SK-N-SH (cell line): ENCODE measurements at regions not wholly inside any gene's neighbourhood (a gene's known extent, or its start where the extent isn't known, plus 50 kb on each side); places are given as distances from the start of the nearest gene placed in this dataset.

Source experiments
- CTCF ChIA-PET: fragments of 300-600, 350-600 bp; formaldehyde crosslinking; extraction: SDS; loops from one replicate; lab custom pipeline; 2021; lab: Yijun Ruan, JAX
- POLR2A ChIA-PET: fragments of 350-600 bp; sonication (Branson Sonifier 250); formaldehyde crosslinking; extraction: SDS; loops from one replicate; lab custom pipeline; 2020; ENCODE audit warnings: antibody characterized with exemption, inconsistent platforms; lab: Yijun Ruan, JAX
- DNase-seq: peaks from one replicate; pipeline ENCODE4 v3.0.0; 2012
- H2AFZ ChIP-seq: fragments of 200-600 bp; sonication (generic); 2 replicates; pipeline ENCODE4 v1.8.1; 2016; ENCODE audit warnings: antibody characterized with exemption, mild to moderate bottlenecking, low read depth
- H3F3A ChIP-seq: fragments of 200-600 bp; sonication (generic); replicated peaks from 2 replicates; pipeline ENCODE3; 2016; ENCODE audit warnings: antibody characterized with exemption, mild to moderate bottlenecking; ENCODE audit not compliant: insufficient read depth
- H3K27ac ChIP-seq, 2 experiments: fragments of 200-500 bp in 1 of 2; fragments of 200-600 bp in 1 of 2; sonication (Bioruptor generic) in 1 of 2; sonication (generic), shearing (Covaris generic) in 1 of 2; 2 replicates each; pipeline versions ENCODE4 v1.5.1 to v1.6.1; 2014 to 2016; ENCODE audit warnings: low read depth in 2 of 2, inconsistent platforms in 1 of 2, low read length in 1 of 2, mild to moderate bottlenecking in 1 of 2, mixed read lengths in 1 of 2
- H3K27me3 ChIP-seq: fragments of 200-600 bp; sonication (generic), shearing (Covaris generic); 2 replicates; pipeline ENCODE4 v1.6.1; 2016; ENCODE audit warnings: mixed run types; ENCODE audit not compliant: insufficient read depth
- H3K36me3 ChIP-seq, 2 experiments: fragments of 200-500 bp in 1 of 2; fragments of 200-600 bp in 1 of 2; sonication (Bioruptor generic) in 1 of 2; sonication (generic) in 1 of 2; replicated peaks in 1 of 2; 2 replicates each; pipeline versions ENCODE3 to v1.5.1; 2014 to 2016; ENCODE audit warnings: low read length in 1 of 2, mild to moderate bottlenecking in 1 of 2; ENCODE audit not compliant: insufficient read depth in 2 of 2, control insufficient read depth in 1 of 2
- H3K4me1 ChIP-seq, 2 experiments: fragments of 200-500 bp in 1 of 2; fragments of 200-600 bp in 1 of 2; sonication (Bioruptor generic) in 1 of 2; sonication (generic), shearing (Covaris generic) in 1 of 2; 2 replicates each; pipeline versions ENCODE4 v1.5.1 to v1.6.1; 2014 to 2016; ENCODE audit warnings: low read depth in 1 of 2, low read length in 1 of 2, mixed run types in 1 of 2; ENCODE audit not compliant: insufficient read depth in 2 of 2, control insufficient read depth in 1 of 2
- H3K4me2 ChIP-seq: fragments of 200-600 bp; sonication (generic), shearing (Covaris generic); 2 replicates; pipeline ENCODE4 v1.6.1; 2017; ENCODE audit warnings: mixed run types
- H3K4me3 ChIP-seq, 2 experiments: fragments of 200-500 bp in 1 of 2; fragments of 200-600 bp in 1 of 2; sonication (Bioruptor generic) in 1 of 2; sonication (generic), shearing (Covaris generic) in 1 of 2; 2 replicates each; pipeline versions ENCODE4 v1.5.1 to v1.8.1; 2014 to 2016; ENCODE audit warnings: low read depth in 2 of 2, inconsistent platforms in 1 of 2, low read length in 1 of 2, mild to moderate bottlenecking in 1 of 2, mixed read lengths in 1 of 2, moderate library complexity in 1 of 2
- H3K79me2 ChIP-seq: fragments of 200-600 bp; sonication (generic); 2 replicates; pipeline ENCODE4 v1.8.1; 2017; ENCODE audit warnings: mild to moderate bottlenecking; ENCODE audit not compliant: insufficient read depth
- H3K9ac ChIP-seq: fragments of 200-600 bp; sonication (generic); 2 replicates; pipeline ENCODE4 v1.6.1; 2017; ENCODE audit warnings: mixed run types
- H3K9me2 ChIP-seq: fragments of 200-600 bp; sonication (generic); 2 replicates; pipeline ENCODE4 v1.6.1; 2017; ENCODE audit warnings: mixed run types
- H3K9me3 ChIP-seq: fragments of 200-600 bp; sonication (generic); 2 replicates; pipeline ENCODE4 v1.6.1; 2017; ENCODE audit warnings: mixed run types, mild to moderate bottlenecking, moderate library complexity
- H4K20me1 ChIP-seq: fragments of 200-600 bp; sonication (generic); 2 replicates; pipeline ENCODE4 v1.6.1; 2017; ENCODE audit warnings: mild to moderate bottlenecking, mixed run types; ENCODE audit not compliant: insufficient read depth
- CHD2 ChIP-seq: fragments of 150-350 bp; IDR thresholded peaks from 2 replicates; pipeline ENCODE4 v1.6.1; 2018; ENCODE audit warnings: low read length; ENCODE audit not compliant: partially characterized antibody
- ELF1 ChIP-seq: IDR thresholded peaks from 2 replicates; pipeline ENCODE4 v1.4.0; 2012
- EP300 ChIP-seq, 2 experiments: IDR thresholded peaks; 2 replicates each; pipeline versions ENCODE4 v1.4.0 to v1.6.1; 2012; ENCODE audit warnings: borderline replicate concordance in 1 of 2, low read depth in 1 of 2, low read length in 1 of 2
- FOXJ3 ChIP-seq: sonication (generic); formaldehyde crosslinking; IDR thresholded peaks from 2 replicates; pipeline ENCODE4 v1.5.1; 2020; ENCODE audit warnings: mild to moderate bottlenecking, missing genetic modification reagents
- FOXM1 ChIP-seq: IDR thresholded peaks from 2 replicates; pipeline ENCODE4 v1.4.0; 2012; ENCODE audit warnings: low read depth, mild to moderate bottlenecking
- MEF2A ChIP-seq: IDR thresholded peaks from 2 replicates; pipeline ENCODE4 v1.4.0; 2012; ENCODE audit warnings: low read depth, borderline replicate concordance
- MXI1 ChIP-seq: IDR thresholded peaks from 2 replicates; pipeline ENCODE4 v1.6.1; 2012; ENCODE audit warnings: mild to moderate bottlenecking, low read depth, low read length, improper control_type of control experiment
- NFIC ChIP-seq: IDR thresholded peaks from 2 replicates; pipeline ENCODE4 v1.4.0; 2012; ENCODE audit warnings: borderline replicate concordance
- NRF1 ChIP-seq: IDR thresholded peaks from 2 replicates; pipeline ENCODE4 v1.6.1; 2012; ENCODE audit warnings: low read depth, mild to moderate bottlenecking, low read length
- RCOR1 ChIP-seq: fragments of 150-350 bp; IDR thresholded peaks from 2 replicates; pipeline ENCODE4 v1.6.1; 2017; ENCODE audit warnings: antibody characterized with exemption, low read length
- SIN3A ChIP-seq: IDR thresholded peaks from 2 replicates; pipeline ENCODE4 v1.6.1; 2012; ENCODE audit warnings: low read depth, mild to moderate bottlenecking, low read length, moderate library complexity, borderline replicate concordance
- SMC3 ChIP-seq: IDR thresholded peaks from 2 replicates; pipeline ENCODE4 v1.6.1; 2012; ENCODE audit warnings: low read depth, low read length, improper control_type of control experiment
- TCF12 ChIP-seq: IDR thresholded peaks from 2 replicates; pipeline ENCODE4 v1.4.0; 2012
- TEAD4 ChIP-seq: IDR thresholded peaks from 2 replicates; pipeline ENCODE4 v1.4.0; 2012; ENCODE audit warnings: mild to moderate bottlenecking, borderline replicate concordance; ENCODE audit not compliant: insufficient read depth
- WGBS: methylation state at CpG from one replicate; pipeline ENCODE4 v1.1.6; 2017; ENCODE audit warnings: low lambda C conversion rate; 5-methylcytosine and 5-hydroxymethylcytosine counted together
- small RNA-seq, 7 experiments: library from RNA; depleted of rRNA; stranded (forward); fragments of <200 nt; gene quantifications; one replicate each; pipeline ENCODE3, GENCODE V24; 2012
- TF ChIP-seq, protein P1 (sequence below): fragments of 200-600 bp; sonication (generic); IDR thresholded peaks from 2 replicates; pipeline ENCODE4 v1.6.1; 2017; ENCODE audit warnings: antibody characterized with exemption, mild to moderate bottlenecking, moderate library complexity
- TF ChIP-seq, protein P2 (sequence below): fragments of 150-350 bp; IDR thresholded peaks from 2 replicates; pipeline ENCODE4 v1.6.1; 2017; ENCODE audit warnings: antibody characterized with exemption, low read length, low read depth, borderline replicate concordance
- TF ChIP-seq, protein P3 (sequence below): IDR thresholded peaks from 2 replicates; pipeline ENCODE4 v1.4.0; 2012; ENCODE audit warnings: low read depth
- TF ChIP-seq, protein P4 (sequence below): fragments of 150-350 bp; IDR thresholded peaks from 2 replicates; pipeline ENCODE4 v1.6.1; 2016; ENCODE audit warnings: mild to moderate bottlenecking, low read depth, low read length

DNA sequence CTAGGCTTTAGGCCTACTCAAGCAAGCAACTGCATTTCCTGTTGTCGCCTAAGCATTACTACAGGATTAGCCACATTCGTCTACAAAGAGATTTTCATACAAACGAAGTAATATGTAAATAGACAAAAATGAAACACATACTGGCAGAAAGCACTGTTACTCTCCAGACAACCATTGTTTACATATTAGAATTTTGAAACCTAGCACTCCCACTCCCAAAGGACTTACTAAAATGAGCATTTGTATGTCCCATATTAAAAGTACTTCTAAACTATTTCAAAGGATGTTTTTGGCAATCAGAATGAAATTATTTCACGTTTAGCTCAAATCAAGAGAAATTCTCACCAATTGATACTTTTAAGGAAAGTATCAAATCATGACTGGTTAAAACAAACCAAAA lies 570.8 kb downstream of the PRR32 start:
- POLR2A ChIA-PET, result no interaction called here
- Histone ChIP-seq H3K4me1 (no peaks in the 10 kb centered on the region), H3K9ac (no peak overlapping the region), H3K27ac (no peak overlapping the region), H3K9me2 (no peaks in the 10 kb centered on the region), H3K9me3 (no peaks in the 10 kb centered on the region), H3K27me3 (no peaks in the 10 kb centered on the region), H3F3A (no peaks in the 10 kb centered on the region), H3K4me2 (no peak overlapping the region), H2AFZ (no peak overlapping the region), H3K36me3 (no peaks in the 10 kb centered on the region), H3K4me3 (no peak overlapping the region), H4K20me1 (no peaks in the 10 kb centered on the region), H3K79me2 (no peaks in the 10 kb centered on the region)
- TF ChIP-seq RCOR1 (no peak), TCF12 (no peak)
- no peak for DNase-seq
- WGBS, result 3% methylated on average over 4 of the region's 4 CpGs
- CTCF ChIA-PET, result no interaction called here

DNA sequence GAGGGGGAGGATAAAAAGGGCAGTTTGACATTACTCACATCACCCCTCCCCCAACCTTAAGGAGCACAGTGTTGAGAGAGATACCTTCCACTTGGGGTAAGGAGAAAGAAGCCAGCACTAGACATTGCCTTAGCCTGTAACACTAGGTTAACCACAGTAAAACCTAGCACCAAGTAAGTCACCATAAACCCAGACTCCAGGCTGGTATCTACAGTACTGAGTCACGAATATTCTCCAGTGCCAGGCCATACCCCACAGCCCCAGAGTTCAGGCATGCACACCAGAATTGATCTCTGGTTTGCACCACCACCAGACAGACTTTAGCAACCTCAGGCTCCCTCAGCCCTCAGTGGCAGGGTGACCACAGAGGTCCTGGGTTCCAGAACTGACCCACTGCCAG lies 570.4 kb downstream of the PRR32 start:
- no peaks in the 10 kb centered on the region for H3K9me3 ChIP-seq
- no peaks in the 10 kb centered on the region for H3F3A ChIP-seq
- no peak overlapping the region for H2AFZ ChIP-seq
- H3K27me3 ChIP-seq, result no peaks in the 10 kb centered on the region
- H3K9ac ChIP-seq, result no peak overlapping the region
- WGBS, result 0% methylated on average over 1 of the region's 1 CpG
- H3K9me2 ChIP-seq, result no peaks in the 10 kb centered on the region
- H4K20me1 ChIP-seq, result no peaks in the 10 kb centered on the region
- POLR2A ChIA-PET, result no interaction called here
- no peak for DNase-seq
- no peak overlapping the region for H3K4me3 ChIP-seq
- H3K4me2 ChIP-seq, result no peak overlapping the region
- no peaks in the 10 kb centered on the region for H3K4me1 ChIP-seq
- TF ChIP-seq, protein P1, sequence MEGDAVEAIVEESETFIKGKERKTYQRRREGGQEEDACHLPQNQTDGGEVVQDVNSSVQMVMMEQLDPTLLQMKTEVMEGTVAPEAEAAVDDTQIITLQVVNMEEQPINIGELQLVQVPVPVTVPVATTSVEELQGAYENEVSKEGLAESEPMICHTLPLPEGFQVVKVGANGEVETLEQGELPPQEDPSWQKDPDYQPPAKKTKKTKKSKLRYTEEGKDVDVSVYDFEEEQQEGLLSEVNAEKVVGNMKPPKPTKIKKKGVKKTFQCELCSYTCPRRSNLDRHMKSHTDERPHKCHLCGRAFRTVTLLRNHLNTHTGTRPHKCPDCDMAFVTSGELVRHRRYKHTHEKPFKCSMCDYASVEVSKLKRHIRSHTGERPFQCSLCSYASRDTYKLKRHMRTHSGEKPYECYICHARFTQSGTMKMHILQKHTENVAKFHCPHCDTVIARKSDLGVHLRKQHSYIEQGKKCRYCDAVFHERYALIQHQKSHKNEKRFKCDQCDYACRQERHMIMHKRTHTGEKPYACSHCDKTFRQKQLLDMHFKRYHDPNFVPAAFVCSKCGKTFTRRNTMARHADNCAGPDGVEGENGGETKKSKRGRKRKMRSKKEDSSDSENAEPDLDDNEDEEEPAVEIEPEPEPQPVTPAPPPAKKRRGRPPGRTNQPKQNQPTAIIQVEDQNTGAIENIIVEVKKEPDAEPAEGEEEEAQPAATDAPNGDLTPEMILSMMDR, result no peak
- TF ChIP-seq ELF1 (no peak), RCOR1 (no peak), FOXM1 (no peak), EP300 (IDR thresholded peaks at IDR 0.05; ENCODE audit: borderline replicate concordance in 1 of 2, low read depth in 1 of 2, low read length in 1 of 2) (no peak), MXI1 (no peak), NFIC (no peak), CHD2 (no peak), SIN3A (no peak), NRF1 (no peak), MEF2A (no peak), TEAD4 (no peak), FOXJ3 (CRISPR knock-in tag) (no peak), SMC3 (no peak)
- TF ChIP-seq, protein P2, sequence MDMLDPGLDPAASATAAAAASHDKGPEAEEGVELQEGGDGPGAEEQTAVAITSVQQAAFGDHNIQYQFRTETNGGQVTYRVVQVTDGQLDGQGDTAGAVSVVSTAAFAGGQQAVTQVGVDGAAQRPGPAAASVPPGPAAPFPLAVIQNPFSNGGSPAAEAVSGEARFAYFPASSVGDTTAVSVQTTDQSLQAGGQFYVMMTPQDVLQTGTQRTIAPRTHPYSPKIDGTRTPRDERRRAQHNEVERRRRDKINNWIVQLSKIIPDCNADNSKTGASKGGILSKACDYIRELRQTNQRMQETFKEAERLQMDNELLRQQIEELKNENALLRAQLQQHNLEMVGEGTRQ, result no peak
- TF ChIP-seq, protein P3, sequence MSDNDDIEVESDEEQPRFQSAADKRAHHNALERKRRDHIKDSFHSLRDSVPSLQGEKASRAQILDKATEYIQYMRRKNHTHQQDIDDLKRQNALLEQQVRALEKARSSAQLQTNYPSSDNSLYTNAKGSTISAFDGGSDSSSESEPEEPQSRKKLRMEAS, result no peak
- TF ChIP-seq, protein P4, sequence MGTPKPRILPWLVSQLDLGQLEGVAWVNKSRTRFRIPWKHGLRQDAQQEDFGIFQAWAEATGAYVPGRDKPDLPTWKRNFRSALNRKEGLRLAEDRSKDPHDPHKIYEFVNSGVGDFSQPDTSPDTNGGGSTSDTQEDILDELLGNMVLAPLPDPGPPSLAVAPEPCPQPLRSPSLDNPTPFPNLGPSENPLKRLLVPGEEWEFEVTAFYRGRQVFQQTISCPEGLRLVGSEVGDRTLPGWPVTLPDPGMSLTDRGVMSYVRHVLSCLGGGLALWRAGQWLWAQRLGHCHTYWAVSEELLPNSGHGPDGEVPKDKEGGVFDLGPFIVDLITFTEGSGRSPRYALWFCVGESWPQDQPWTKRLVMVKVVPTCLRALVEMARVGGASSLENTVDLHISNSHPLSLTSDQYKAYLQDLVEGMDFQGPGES, result no peak
- no peaks in the 10 kb centered on the region for H3K79me2 ChIP-seq
- H3K27ac ChIP-seq, result no peak overlapping the region
- H3K36me3 ChIP-seq, result no peaks in the 10 kb centered on the region
- CTCF ChIA-PET, result no interaction called here

Small RNA genes in the stretch of these regions (small RNA-seq; reads per million reads assigned to genes)
- gene AL662814.1, result 0 reads per million in 7 experiments
